NCI-H146 treated with DMSO at 0.1 percent for 48 hours (cell line): ENCODE measurements at regions not wholly inside any gene's neighbourhood (a gene's known extent, or its start where the extent isn't known, plus 50 kb on each side); places are given as distances from the start of the nearest gene placed in this dataset.
"Not testable (repeated sequence)": the region's sequence is repeated elsewhere in the genome, so short reads cannot be mapped to it uniquely, and the experiment has no call there.

ENCODE experiments used
- DNase-seq: peaks from one replicate; lab custom pipeline; 2025; ENCODE audit not compliant: unreplicated experiment; lab: John Stamatoyannopoulos, UW

DNA sequence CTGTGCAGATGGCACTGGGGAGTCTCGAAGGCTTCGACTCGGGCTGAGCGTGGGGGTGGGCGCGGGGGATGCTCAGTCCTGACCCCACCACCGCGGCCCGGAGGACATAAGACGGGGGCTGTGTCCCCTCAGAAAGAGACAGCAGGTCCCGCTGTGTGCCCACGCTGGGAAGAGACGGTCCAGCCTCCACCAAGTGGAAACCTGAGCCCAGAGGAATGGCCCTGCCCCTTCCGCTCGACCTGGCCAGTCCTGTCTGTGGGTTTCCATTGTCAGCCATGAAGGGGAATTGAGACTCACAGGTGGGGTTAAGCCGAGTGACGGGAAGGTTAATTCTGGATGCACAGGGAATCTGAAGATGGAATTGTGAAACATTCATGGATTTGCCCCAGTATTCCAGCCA, 442.7 kb downstream of the PREX1 start:
- DNase-seq: no peak

DNA sequence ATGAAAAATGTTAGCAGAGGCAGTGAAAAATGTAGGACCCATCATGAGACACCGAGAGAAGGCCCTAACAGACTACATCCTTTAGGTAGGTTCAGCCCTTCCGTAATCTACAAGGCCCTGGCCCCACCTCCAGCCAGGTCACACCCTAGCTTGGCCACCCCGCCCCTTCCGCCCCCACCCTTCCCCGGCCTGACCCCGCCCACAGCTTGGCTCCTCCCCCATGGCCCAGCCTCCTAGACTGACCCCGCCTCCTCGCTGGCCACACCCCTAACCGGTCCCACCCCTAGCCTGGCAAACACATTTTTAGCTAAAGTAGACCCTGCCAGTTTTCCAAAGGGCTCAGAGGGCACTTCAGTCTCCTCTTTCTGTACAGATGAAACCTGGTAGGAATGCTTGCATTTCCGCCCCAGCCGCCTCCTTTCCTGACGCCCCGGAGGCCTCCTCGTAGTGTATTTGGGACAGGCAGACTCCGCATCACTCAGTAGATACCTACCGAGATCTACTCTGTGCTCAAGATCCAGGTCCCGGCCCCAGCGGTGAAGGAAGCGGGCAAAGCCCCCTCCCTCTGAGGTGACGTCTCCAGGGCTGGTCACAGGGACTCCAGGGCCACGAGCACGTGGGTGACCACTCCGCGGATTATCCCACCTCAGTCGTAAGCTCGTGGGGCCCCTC, 443.5 kb downstream of the PREX1 start:
- no peak for DNase-seq

DNA sequence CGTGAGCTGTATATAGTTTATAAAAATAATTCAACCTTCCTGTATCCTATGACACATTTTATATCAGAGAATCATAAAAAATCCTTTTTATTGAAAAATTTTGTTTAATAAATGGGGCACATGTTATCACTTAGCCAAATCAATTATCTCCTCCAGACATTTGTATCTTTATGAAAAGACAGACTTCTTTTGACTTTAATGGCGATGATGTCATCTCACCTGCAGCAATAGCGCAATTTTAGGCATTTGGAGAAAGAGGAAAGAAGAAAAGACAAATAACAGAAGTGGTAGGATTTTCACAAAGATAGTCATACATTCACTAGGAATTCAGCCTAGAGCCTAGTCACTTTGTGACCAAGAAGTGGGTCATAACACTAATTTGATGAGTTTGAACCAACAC, 444.5 kb downstream of the PREX1 start:
- no peak for DNase-seq

DNA sequence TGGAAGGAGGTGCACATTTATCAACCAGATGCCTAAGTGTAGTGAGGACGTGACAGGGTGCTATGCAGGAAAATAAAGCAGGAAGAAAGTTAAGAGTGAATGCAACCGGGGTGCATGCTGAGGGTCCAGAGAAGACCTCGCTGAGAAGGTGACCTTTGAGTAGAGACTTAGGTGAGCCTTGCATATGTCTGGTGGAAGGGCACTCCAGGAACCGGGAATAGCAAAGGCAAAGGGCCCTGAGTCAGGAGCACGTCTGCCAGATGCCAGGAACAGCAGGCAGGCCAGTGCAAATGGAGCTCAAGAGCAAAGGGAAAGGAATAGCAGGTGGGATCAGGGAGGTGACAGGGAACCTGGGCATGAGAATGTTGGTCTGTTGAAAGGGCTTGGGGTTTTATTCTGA, 445.5 kb downstream of the PREX1 start:
- no peak for DNase-seq

DNA sequence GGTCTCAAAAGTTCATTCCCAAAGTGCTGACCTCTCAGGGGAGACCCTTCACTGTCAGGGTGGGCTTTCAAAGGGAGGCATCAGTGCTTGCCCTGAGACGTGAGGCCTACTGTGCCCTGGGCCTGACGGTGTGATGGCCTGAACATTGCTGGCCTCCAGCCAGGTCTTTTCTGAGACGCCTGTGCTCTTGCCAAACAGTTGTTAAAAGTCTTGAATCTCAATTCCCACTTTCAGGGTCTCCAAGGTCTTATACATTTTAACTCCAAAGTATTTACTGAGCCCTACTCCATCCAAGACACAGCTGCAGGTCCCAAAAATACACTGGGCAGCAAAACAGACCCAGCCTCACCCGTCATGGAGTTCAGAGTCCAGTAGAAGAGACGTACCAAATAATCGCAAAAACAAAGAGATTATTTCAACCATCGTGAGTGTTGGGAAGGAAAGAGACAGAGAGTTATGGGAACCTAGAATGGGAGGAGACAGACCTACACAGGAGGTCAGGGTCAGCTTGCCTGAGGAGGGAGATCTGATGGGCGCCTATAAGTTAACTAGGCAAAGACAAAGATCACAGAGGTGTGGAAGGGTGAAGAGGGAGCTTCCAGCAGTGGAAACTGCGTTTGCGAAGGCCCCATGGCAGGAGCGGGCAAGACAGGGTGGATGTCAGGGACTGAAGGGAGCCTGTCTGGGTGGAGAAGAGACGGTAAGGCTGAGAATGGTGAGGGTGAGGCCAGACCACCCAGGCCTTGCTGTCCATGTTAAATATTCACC, 446.3 kb downstream of the PREX1 start:
- DNase-seq: no peak

DNA sequence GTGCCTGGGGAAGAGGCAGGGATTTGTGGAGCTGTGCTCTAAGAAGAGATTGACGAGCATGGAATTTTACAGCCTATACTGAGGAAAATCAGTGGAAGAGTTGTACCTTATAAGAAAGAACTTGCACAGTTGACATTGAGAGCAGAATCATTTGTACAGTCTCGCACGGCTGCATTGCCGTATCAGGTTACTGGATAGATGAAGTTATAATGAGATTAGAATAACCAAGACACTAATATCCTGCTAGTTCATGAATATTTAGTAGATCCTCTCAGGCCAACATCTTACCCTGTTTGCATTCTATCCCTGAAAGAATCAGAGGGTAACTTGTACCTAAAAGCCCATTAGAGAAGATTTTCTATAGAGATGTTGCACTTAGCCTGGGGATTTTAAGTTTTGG, 447.1 kb downstream of the PREX1 start:
- no peak for DNase-seq

DNA sequence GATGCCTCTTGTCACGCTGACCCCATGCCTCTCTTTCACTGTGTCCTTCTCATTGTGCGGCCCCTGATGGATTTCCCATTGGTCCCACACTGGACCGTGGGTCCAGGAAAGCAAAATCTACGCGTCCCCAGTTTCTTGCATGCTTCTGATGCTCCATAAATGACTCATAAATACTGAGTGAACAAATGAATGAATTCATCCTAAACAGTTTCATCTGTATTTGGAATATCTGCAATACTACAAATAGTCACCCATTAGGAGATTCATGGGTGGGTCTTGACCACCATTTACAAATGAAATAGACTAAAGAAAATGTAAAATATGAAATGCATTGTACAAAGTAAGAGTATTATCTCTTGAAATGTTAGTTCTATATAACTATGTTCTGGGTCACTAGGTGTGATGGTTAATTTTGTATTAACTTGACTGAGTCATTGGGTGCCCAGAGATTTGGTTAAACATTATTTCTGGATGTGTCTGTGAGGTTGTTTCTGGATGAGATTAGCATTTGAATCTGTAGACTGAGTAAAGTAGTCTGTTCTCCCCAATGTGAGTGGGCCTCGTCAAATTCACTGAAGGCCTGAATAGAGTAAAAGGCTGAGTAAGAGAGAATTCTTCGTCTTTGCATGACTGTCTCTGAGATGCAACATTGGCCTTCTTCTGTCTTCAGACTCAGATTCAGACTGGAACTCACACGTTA, 448.7 kb downstream of the PREX1 start:
- DNase-seq: no peak

DNA sequence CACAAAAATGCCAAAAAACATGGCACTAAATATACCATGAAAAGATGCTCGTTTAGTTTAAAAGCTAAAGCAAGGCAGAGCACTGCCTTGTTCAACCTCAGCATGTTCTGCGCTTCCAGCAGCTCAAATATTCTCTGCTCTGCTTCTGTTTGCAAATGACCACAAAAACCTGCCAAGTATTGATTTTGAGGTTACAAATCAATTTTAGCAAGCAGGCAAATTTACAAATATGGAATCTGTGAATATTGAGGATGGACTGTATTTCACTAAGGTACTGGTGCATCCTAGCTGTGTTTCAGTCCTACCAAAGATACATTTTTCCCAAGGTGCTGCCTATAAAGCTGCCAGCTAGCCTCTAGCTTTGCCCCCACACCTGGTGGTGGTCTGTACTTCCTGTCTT, 449.9 kb downstream of the PREX1 start:
- no peak for DNase-seq

DNA sequence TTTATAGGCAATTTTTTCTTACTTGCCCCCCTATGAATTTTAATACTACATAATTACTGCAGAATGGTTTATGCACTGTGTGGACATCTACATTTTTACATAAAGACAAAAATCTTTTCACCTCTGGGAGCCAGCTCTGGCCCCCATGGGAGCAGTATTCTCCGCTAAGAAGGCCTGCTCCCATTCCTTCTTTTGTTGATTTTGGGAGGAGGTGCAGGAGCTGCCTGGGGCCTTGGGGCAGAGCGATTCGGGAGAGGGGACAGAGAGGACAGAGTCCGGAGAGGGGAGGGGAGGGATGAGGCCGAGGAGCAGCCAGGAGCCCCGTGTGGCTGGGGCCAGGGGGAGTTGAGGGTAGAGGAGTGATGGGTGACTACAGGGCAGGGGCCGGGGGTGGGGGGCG, 452.0 kb downstream of the PREX1 start:
- DNase-seq: no peak

DNA sequence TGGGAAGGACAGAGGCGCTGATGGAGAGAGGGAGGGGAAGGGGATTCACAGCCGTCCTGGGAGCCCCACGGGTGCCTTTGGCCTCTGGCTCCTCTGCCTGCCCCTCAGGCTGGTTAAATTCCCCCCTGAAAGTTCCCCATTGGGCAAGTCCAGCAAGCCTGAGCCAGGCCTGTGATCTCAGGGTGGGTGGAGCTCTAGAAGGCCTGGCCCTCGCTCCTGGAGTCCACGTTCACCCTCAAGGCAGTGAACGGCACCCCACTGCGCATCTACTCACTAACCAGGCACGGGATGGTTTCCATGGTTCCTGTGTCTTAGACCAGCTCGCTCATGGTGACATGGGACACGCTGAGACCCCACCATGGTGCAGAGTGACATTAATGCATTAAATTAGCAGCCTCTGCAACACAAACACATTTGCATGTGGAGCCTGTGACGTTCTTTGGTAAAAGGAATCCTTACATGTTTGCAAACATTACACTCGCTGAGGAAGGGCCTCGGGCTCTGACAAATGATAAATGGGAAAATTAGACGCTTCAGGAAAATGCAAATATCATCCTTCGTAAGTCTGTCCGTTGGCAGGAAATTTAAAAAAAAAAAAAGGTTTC, 452.7 kb downstream of the PREX1 start:
- no peak for DNase-seq

DNA sequence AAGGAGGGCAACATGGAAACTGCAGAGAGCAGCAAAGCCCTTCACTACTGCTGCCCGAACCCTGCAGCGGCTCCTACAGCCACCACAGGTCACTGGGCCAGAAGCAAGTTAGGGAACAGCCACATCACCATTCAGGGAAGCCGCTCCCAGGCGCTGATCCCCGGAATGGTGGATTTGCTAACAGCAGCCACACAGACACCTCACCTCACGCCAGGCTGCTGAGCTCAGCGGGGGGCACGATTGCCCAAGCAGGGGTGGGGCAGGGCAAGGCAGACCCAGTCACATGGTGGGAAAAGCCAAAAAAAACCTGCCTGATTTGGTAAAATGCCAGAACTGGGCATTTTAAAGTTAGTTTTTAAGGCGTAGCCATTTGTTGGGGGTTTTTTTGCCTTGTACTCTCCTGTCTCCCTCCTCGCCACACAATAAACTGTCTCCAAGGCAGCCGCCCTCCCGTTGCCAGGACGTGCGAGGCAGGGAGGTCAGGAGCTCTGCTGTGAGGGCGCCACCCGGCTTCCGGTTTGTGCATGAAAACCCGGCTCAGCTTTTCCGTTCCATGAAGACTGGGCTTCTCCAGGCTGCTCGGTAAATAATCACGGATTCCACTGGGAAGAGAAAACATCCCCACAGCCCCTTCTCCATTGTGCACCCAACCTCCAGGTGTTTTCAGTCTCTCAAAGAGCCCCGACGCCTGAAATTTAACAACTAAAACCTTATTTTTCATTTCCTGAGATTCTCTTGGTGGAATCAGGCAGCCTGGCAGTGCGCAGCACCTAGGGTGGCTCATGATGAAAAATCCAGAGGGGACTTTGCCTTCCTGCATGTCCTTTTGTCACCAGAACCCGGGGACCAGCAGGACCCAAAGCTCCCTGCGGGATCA, 453.5 kb downstream of the PREX1 start:
- not testable (repeated sequence) for DNase-seq

DNA sequence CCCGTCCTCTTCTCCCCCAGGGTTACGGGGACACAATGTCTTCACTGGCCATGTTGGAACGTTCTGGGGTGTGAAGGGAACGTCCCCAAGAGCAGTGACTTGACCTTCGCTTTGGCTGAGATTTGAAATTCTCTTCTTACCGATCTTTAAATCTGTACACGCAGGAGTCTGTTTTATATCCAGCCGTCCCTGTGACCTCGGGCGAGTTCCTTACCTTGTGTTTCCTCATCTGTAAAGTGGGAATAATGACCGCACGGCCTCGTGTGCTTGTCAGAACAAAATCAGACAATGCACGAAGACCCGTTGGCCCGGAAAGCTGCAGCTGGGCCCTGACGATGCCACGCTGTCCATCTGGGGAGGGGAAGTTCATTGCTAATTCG, 454.3 kb downstream of the PREX1 start:
- no peak for DNase-seq

DNA sequence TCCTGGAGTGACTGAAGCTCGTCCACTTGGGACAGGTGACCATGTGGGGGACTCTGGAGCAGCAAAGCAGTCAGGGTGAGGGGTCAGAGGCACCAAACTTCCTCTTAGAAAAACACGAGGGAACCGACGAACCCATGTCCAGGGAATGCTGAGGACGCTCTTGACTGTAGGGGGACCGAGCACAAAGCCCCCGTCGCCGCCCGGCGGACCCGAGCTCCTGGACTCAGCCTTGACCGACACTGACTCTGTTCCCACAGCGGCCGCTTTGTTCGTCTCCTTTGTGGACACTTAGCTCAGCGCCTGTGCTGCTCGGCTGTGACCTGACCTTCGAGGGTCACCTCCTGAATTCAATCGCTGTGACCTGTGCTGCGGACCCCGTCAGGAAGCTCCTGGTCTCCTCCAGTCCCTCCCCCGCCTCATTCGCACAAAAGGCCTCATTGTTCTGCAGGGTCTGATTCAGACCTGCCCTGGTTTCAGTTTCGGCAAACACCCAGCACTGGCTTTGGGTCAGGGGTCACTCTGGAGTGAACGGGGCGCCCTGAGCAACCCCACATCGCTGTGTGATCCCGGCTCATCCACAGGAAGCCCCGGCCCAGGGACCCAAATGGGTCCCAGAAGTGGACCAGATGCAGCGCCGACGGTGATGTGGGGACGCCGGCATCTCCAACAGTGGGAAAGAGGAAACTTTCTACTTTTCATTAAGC, 454.8 kb downstream of the PREX1 start:
- DNase-seq: not testable (repeated sequence)

DNA sequence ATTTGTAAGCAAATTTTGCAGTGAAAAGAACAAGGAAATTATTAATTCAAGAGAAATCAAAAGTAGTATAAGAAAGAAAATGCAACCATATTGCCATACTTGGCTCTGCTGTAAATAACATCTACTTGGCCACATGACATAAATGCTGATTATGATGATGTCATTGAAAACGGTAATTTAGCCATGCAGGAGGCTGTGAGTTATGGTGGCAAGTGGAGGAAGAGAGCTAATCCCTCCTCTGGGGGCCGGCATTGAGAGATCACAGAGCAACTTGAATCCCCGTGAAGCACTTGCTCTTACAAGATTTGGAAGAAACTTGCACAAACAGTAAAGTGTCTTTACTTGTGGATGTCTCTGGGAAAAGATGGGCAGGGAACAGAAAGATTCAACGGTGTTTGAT, 456.6 kb downstream of the PREX1 start:
- DNase-seq: no peak

DNA sequence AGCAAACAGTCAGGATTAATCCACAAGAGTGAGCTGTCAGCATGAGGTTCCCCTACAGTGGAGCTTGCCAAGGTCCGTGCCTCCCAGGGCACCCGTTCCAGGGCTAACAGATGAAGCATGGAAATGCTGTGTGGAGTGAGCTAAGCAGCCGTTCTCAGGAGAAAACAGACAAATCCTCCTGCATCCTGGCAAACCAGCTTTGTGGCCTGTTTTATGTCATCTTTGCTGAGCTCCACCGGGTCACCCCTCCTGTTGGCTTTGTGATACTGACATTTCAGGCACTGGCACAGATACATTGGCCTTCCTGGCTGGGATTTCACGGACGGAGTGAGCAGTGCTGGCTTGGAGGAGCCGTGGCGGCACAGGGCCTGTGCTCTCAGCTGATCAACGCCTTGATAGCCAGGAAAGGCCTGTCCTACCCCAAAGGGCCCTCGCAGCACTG, 459.2 kb downstream of the PREX1 start:
- DNase-seq: not testable (repeated sequence)

DNA sequence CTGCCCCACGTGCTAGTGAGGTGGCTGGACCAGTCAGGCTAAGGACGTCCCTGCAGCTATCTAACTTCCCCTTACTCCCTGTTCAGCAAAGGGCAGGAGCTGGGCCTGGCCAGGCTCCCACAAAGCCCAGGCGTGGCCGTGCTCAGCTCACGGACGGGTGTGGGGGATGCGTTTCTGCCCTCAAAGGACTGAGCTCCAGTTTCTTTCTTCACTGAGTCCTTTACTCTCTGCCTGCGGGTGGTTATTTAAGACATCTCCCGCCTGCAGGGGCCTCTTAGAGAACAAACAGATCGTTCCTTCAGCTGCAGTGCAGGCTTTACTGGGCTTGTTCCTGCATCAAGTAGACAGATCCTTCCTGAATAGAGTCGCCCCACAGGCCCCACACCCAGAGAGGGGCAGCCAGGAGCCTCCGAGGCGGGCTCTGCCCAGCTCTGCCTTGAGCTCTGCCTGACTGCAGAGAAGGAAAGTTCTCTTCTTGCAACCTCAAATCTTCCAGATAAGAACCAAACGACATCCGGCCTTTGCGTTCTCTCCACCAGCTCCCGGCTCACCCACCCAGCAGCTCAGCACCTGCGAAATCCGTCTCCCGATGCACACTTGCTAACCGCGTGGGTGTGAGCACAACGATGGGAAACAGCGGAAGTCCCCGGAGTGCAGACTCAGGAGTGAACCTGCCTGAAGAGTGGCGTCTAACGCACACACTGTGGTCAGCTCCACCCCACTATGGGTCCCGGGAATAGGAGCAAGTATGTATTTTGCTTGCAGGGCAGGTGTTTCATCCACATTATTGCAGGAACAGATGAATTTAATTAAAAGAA, 460.0 kb downstream of the PREX1 start:
- DNase-seq: not testable (repeated sequence)

DNA sequence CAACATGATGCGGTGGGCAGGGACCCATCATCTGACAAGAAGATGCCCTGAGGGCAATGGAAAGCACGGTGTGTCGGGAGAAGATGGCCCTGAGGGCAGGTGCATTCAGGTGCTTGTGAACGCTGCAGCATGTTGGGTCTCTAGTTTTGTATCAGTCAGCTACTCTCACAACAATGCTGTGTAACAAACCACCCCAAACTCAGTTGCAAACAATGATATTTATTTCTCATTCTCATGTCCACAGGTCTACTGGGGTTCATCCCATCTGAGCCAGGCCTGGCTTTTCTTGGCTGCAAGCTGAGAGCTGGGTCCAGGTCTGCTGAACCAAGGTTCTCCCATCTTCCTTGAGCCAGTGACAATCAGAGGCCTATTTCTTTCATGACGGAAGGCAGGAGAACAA, 461.6 kb downstream of the PREX1 start:
- no peak for DNase-seq

DNA sequence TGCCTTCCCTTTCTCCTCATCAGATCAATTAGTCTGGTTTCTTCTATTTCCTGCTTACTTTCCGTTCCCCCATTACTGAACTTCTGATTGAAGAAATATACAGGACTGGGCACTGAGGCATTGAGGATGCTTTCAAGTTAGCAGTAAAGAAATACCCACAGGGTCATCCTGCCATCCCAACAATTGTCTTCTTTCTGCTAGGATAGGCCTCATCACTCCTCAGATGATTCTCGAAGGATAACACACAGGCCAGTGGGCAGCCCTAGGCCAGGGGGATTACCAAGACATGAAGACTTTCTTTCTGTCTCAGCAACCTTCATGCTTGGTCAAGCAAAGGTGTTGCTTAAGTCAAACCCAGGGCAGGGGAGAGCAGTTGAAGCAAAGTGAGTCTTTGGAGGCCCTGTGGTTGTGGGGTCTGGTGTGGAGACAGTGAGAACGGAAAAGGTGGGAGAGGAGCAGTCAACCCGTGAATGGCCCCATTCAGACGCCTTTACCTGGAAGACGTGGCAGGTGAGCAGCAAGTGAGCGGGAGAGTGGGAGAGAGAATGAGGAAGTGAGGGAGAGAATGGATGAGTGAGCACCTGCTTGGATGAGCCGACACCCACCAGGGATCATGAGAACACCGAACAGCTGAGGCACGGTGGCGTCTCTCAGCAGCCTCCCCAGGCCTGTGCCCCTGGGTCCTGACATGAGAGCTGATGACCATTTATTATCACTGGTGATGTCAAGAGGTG, 462.9 kb downstream of the PREX1 start:
- no peak for DNase-seq

DNA sequence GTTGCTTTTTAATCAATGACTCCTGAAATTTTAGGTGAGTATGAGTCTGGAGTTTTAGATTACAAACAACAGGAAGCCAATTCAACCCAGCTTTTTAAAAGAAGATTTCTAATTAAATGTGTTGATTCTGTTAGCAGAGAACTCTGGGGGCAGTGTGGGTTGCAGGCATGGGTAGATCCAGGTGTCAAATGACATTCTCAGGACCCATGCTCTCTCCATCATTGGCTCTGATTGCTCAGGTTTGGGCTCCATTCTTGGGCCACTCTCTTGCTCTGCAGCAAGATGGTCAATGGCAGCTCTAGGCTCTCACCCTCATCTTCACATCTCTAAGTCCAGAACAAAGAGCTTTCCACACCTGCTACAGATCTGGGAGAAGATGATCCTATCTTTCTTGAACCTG, 463.7 kb downstream of the PREX1 start:
- no peak for DNase-seq
